Psoas muscle (tissue), 7 donors: ENCODE measurements at regions not wholly inside any gene's neighbourhood (a gene's known extent, or its start where the extent isn't known, plus 50 kb on each side); places are given as distances from the start of the nearest gene placed in this dataset.
"Not testable (repeated sequence)": the region's sequence is repeated elsewhere in the genome, so short reads cannot be mapped to it uniquely, and the experiment has no call there.

Experiments used
- ATAC-seq, 4 donors: fragments of 200-7000 bp; cut with Tn5 transposase; one replicate each; pipeline ENCODE4 v1.9.1; 2020; ENCODE audit warnings: moderate library complexity in 3 of 4, mild to moderate bottlenecking in 2 of 4
- DNase-seq, 2 donors: peaks; one replicate each; pipeline ENCODE4 v3.0.0-alpha.2; 2020
- H3K27ac ChIP-seq: fragments of 200-600 bp; one replicate; pipeline ENCODE4 v1.8.0; 2022
- H3K27me3 ChIP-seq, 3 donors: fragments of 200-600 bp in 1 of 3; one replicate each; pipeline versions ENCODE4 v1.6.1 to v1.8.0; 2013 to 2022; ENCODE audit warnings: low read length in 2 of 3, mild to moderate bottlenecking in 2 of 3, moderate library complexity in 1 of 3; ENCODE audit not compliant: insufficient read depth in 3 of 3
- H3K36me3 ChIP-seq, 2 donors: fragments of 200-600 bp in 1 of 2; one replicate each; pipeline versions ENCODE4 v1.6.1 to v1.8.0; 2013 to 2022; ENCODE audit warnings: low read depth in 1 of 2, mild to moderate bottlenecking in 1 of 2, moderate library complexity in 1 of 2; ENCODE audit not compliant: insufficient read depth in 1 of 2
- H3K4me1 ChIP-seq: fragments of 200-600 bp; one replicate; pipeline ENCODE4 v1.8.0; 2022
- H3K4me3 ChIP-seq: fragments of 200-600 bp; one replicate; pipeline ENCODE4 v1.8.0; 2022; ENCODE audit warnings: mild to moderate bottlenecking
- H3K9me3 ChIP-seq: fragments of 200-600 bp; one replicate; pipeline ENCODE4 v1.8.0; 2022
- CTCF ChIP-seq: fragments of 200-600 bp; IDR thresholded peaks from one replicate; pipeline ENCODE4 v1.8.0; 2022; ENCODE audit warnings: antibody characterized with exemption
- WGBS, 3 donors: extraction: QIAGEN DNeasy Blood & Tissue Kit; methylation state at CpG; one replicate each; pipeline versions ENCODE4 v1.1.6 to v1.1.7; 2013; 5-methylcytosine and 5-hydroxymethylcytosine counted together
- intact Hi-C, 2 donors: fragments of 100-400 bp; cut with DNase I; formaldehyde crosslinking; loops; one replicate each; pipeline versions ENCODE4 v1.11.0 to v1.14.2; 2022
- donor health status: healthy with polysubstance abuse.
- donor health status: DM: no; HTN: no; CAD: no; lungs with moderate emphysema.
- donor health status: Bipolar disorder and iron deficiency.
- donor health status: healthy.
- donor health status: DM: yes; HTN: yes; CAD: no.
- donor health status: DM: no; HTN: no; CAD: no.
- donor health status: DM: yes; HTN: yes; CAD: no.

- ATAC-seq, result no peak
- no peak for TF ChIP-seq CTCF
- Histone ChIP-seq H3K36me3 (no peaks in the 10 kb centered on the region), H3K27me3 (no peaks in the 10 kb centered on the region), H3K4me3 (no peak overlapping the region), H3K27ac (no peak overlapping the region), H3K9me3 (peaks cover 3% of the 10 kb centered on the region), H3K4me1 (no peaks in the 10 kb centered on the region)
- intact Hi-C loops, result no loop called here
- DNase-seq, result no peak
- WGBS, 3 donors, result 35 to 42% (median 35%) methylated on average over 4 of the region's 4 CpGs
Observed at GRCh38 chr5:162939991-162940390, 497.4 kb upstream of the CCNG1 start.

DNA sequence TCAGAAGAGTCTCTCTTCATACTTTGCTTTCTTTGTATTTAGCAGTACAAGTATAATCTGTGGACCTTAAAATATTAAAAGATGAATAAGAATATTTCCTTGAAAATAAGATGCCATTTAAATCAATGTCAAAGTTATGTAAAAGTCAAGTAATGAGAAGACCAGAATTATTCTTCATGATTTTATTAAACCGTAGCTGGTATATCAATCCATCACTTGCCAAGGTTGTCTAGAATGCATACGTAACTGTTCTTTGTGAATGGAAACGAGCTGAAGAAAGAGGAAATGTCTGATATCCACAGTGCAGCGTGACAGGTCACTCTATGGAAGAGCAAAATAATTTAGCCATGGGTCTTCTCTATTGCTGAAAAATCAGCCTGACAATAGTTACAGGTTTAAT is 488.7 kb upstream of the CCNG1 start:
- WGBS, 3 donors, result 60 to 64% (median 61%) methylated on average over 4 of the region's 4 CpGs
- intact Hi-C loops, result no loop called here

GRCh38 chr5:162956570-162956969 is 480.8 kb upstream of the CCNG1 start:
- Histone ChIP-seq H3K9me3 (no peaks in the 10 kb centered on the region), H3K36me3 (no peaks in the 10 kb centered on the region), H3K27ac (no peak overlapping the region), H3K27me3 (no peaks in the 10 kb centered on the region), H3K4me1 (no peaks in the 10 kb centered on the region), H3K4me3 (no peak overlapping the region)
- DNase-seq (no peak), ATAC-seq (no peak)
- TF ChIP-seq CTCF, result no peak
- WGBS, 3 donors, result 89 to 96% (median 90%) methylated on average over 1 of the region's 1 CpG
- intact Hi-C loops, result no loop called here

More for the DNA sequence above, 488.7 kb upstream of the CCNG1 start:
- no peak overlapping the region for H3K4me3 ChIP-seq
- H3K36me3 ChIP-seq, result no peaks in the 10 kb centered on the region
- no peaks in the 10 kb centered on the region for H3K27me3 ChIP-seq
- no peak for TF ChIP-seq CTCF
- no peaks in the 10 kb centered on the region for H3K9me3 ChIP-seq
- DNase-seq (no peak), ATAC-seq (no peak)
- H3K4me1 ChIP-seq, result no peaks in the 10 kb centered on the region
- H3K27ac ChIP-seq, result no peak overlapping the region

DNA sequence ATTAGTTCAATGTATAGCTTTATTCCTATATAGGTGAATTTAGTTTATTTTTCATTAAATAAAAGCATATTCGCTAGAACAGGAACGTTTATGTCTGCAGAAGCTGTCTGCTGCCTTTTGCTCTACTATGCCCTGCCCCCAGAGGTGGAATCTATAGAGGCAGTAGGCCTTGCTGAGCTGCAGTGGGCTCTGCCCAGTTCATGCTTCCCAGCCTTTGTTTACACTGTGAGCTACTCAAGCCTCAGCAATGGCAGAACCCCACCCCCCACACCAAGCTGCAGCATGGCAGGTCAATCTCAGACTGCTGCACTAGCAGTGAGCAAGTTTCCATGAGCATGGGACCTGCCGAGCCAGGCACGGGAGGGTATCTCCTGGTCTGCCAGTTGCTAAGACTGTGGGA is 473.3 kb upstream of the CCNG1 start:
- H3K9me3 ChIP-seq, ATAC-seq, DNase-seq, H3K27ac ChIP-seq, H3K4me1 ChIP-seq, H3K27me3 ChIP-seq, H3K4me3 ChIP-seq, intact Hi-C loops, H3K36me3 ChIP-seq: not testable (repeated sequence)
- 50 to 63% (median 59%) methylated on average over 4 of the region's 4 CpGs for WGBS, 3 donors

DNA sequence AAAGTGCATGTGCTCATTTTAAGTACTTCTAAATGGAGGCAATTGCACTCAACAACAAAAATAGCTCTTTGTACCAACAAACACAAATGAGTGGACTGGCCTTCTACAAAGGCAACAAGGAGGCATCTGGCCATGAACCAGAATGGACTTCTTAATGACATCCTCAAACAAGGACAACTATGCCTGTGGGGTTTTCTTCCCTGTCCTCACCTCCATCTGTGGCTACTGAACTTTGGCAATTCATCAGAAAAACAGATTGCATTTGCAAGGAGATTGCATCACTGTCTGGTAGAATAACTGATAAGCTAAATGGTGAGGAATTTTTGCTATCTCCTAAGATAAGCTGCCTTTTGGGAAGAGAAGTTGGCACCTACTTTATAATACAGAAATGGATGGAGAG is 447.3 kb upstream of the CCNG1 start:
- DNase-seq (no peak), ATAC-seq (no peak)
- Histone ChIP-seq H3K4me3 (no peak overlapping the region), H3K9me3 (no peaks in the 10 kb centered on the region), H3K27ac (no peak overlapping the region), H3K36me3 (no peaks in the 10 kb centered on the region), H3K27me3 (no peaks in the 10 kb centered on the region), H3K4me1 (no peaks in the 10 kb centered on the region)
- intact Hi-C loops, result no loop called here
- no peak for TF ChIP-seq CTCF
